Ovary (tissue), 7 donors: ENCODE measurements at regions not wholly inside any gene's neighbourhood (a gene's known extent, or its start where the extent isn't known, plus 50 kb on each side); places are given as distances from the start of the nearest gene placed in this dataset.
"Not testable (repeated sequence)": the region's sequence is repeated elsewhere in the genome, so short reads cannot be mapped to it uniquely, and the experiment has no call there.

Experiments used
- DNase-seq, 5 donors: peaks; one replicate each; pipeline ENCODE4 v3.0.0-alpha.2; 2019 to 2020
- H3K27ac ChIP-seq, 2 donors: fragments of 200-600 bp; one replicate each; pipeline versions ENCODE4 v1.5.1 to v1.8.0; 2019 to 2022
- H3K27me3 ChIP-seq: fragments of 200-600 bp; one replicate; pipeline ENCODE4 v1.8.0; 2022
- H3K36me3 ChIP-seq: fragments of 200-600 bp; sonication (generic); one replicate; pipeline ENCODE4 v1.5.1; 2019
- H3K4me1 ChIP-seq: one replicate; pipeline ENCODE4 v1.8.1; 2013; ENCODE audit warnings: mild to moderate bottlenecking, moderate library complexity; ENCODE audit not compliant: insufficient read depth
- H3K4me3 ChIP-seq: fragments of 200-600 bp; sonication (generic); one replicate; pipeline ENCODE4 v1.5.1; 2017
- H3K9me3 ChIP-seq, 2 donors: fragments of 200-600 bp in 1 of 2; sonication (generic) in 1 of 2; one replicate each; pipeline versions ENCODE4 v1.5.1 to v1.8.1; 2013 to 2019; ENCODE audit warnings: mild to moderate bottlenecking in 1 of 2, moderate library complexity in 1 of 2
- EP300 ChIP-seq: sonication (generic); formaldehyde crosslinking; IDR thresholded peaks from one replicate; pipeline ENCODE4 v1.6.1; 2017; ENCODE audit warnings: antibody characterized with exemption
- POLR2A ChIP-seq: fragments of 450-650 bp; IDR thresholded peaks from one replicate; pipeline ENCODE4 v1.6.1; 2017; ENCODE audit warnings: antibody characterized with exemption, mild to moderate bottlenecking, moderate library complexity
- WGBS, 3 donors: extraction: QIAGEN DNeasy Blood & Tissue Kit in 1 of 3; methylation state at CpG; one replicate each; pipeline versions ENCODE4 v1.1.5 to v1.1.7; 2013 to 2017; 5-methylcytosine and 5-hydroxymethylcytosine counted together
- intact Hi-C, 4 donors: fragments of 100-400 bp; cut with DNase I; formaldehyde crosslinking; loops; one replicate each; pipeline versions ENCODE4 v1.11.0 to v1.15.1; 2022 to 2023
- TF ChIP-seq, protein P1 (sequence below), 3 donors: fragments of 450-650 bp in 2 of 3; fragments of 200-600 bp in 1 of 3; IDR thresholded peaks; one replicate each; pipeline versions ENCODE4 v1.5.1 to v1.8.0; 2016 to 2022; ENCODE audit warnings: antibody characterized with exemption in 3 of 3, mild to moderate bottlenecking in 1 of 3
- donor health status: DM: no; HTN: no; CAD: no; lungs with moderate emphysema.
- donor health status: DM: no; HTN: no; CAD: no.
- donor health status: Bipolar disorder and iron deficiency.
- donor health status: DM: no; HTN: no; CAD: no.
- donor health status: DM: yes; HTN: yes; CAD: no.

DNA sequence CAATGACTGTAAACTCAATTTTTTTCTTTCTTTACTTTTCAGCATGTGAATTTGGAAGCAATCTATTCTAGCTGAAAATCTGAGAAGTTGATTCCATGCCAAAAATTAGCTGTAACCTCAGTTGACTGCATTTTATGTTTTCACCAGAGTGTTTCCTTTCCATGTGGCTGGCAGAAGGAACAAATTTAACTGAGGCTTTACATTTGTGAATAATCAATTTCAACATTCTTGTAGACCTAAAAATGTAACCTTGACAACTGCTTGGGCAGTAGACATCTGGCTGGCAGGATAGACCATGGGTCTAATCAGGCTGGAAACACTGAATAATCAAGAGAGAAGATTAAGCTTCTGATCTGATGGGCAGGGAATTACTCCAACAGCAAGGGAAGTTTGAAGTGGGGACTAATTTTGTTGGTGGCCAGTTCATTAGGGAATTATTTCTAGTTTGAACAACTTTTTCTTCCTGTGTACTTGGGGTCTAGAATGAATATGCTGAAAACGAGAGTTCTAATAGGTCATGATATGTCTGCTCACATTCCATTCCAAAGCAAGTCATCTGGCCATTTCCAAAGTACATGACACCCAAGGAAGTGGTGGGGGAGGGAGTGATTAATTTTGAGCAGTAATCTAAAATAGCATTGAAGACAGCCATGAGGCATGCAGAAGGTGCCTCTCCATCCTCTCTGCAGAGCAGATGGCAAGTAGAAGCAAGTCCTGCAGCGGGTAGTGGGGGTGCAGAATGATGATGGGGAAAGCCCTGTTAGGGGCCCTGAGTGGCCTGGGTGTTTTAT lies 68.2 kb downstream of the ATP23 start:
- TF ChIP-seq POLR2A: no peak
- TF ChIP-seq EP300: no peak
- TF ChIP-seq, protein P1, sequence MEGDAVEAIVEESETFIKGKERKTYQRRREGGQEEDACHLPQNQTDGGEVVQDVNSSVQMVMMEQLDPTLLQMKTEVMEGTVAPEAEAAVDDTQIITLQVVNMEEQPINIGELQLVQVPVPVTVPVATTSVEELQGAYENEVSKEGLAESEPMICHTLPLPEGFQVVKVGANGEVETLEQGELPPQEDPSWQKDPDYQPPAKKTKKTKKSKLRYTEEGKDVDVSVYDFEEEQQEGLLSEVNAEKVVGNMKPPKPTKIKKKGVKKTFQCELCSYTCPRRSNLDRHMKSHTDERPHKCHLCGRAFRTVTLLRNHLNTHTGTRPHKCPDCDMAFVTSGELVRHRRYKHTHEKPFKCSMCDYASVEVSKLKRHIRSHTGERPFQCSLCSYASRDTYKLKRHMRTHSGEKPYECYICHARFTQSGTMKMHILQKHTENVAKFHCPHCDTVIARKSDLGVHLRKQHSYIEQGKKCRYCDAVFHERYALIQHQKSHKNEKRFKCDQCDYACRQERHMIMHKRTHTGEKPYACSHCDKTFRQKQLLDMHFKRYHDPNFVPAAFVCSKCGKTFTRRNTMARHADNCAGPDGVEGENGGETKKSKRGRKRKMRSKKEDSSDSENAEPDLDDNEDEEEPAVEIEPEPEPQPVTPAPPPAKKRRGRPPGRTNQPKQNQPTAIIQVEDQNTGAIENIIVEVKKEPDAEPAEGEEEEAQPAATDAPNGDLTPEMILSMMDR (IDR thresholded peaks at IDR 0.05): no peak
- 63 to 67% (median 65%) methylated on average over 2 of the region's 2 CpGs for WGBS, 3 donors
- Histone ChIP-seq H3K4me1 (no peaks in the 10 kb centered on the region), H3K9me3 (peaks cover 0 to 6% of the 10 kb centered on the region in 2 donors), H3K27me3 (no peaks in the 10 kb centered on the region), H3K4me3 (no peak overlapping the region), H3K36me3 (no peaks in the 10 kb centered on the region), H3K27ac (no peak overlapping the region)
- no peak for DNase-seq
- intact Hi-C loops: no loop called here

- H3K4me1 ChIP-seq: no peaks in the 10 kb centered on the region
- H3K9me3 ChIP-seq: peaks cover 0 to 6% of the 10 kb centered on the region in 2 donors
- H3K4me3 ChIP-seq: no peak overlapping the region
- intact Hi-C loops: no loop called here
- no peak for DNase-seq
- TF ChIP-seq POLR2A (no peak), EP300 (no peak)
- TF ChIP-seq, protein P1 (IDR thresholded peaks at IDR 0.05): no peak
- H3K27me3 ChIP-seq: no peaks in the 10 kb centered on the region
- WGBS, 3 donors: 33 to 84% (median 71%) methylated on average over 1 of the region's 1 CpG
- no peaks in the 10 kb centered on the region for H3K36me3 ChIP-seq
- no peak overlapping the region for H3K27ac ChIP-seq
Observed at GRCh38 chr12:58011676-58012075, 70.3 kb downstream of the ATP23 start.

DNA sequence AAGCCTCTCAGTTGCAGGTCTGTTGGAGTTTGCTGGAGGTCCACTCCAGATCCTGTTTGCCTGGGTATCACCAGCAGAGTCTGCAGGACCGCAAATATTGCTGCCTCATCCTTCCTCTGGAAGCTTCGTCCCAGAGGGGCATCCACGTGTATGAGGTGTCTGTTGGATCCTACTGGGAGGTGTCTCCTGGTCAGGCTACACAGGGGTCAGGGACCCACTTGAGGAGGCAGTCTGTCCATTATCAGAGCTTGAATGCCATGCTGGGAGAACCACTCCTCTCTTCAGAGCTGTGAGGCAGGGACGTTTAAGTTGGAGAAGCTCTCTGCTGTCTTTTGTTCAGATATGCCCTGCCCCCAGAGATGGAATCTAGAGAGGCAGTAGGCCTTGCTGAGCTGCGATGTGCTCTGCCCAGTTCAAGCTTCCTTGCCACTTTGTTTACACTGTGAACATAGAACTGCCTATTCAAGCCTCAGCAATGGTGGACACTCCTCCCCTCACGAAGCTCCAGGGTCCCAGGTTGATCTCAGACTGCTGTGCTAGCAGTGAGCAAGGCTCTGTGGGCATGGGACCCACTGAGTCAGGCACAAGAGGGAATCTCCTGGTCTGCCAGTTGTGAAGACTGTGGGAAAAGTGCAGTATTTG lies 81.1 kb downstream of the ATP23 start:
- intact Hi-C loops, H3K27me3 ChIP-seq, H3K4me1 ChIP-seq, H3K9me3 ChIP-seq, H3K27ac ChIP-seq, DNase-seq, H3K4me3 ChIP-seq, H3K36me3 ChIP-seq: not testable (repeated sequence)
- WGBS, 3 donors: 65 to 81% (median 74%) methylated on average over 5 to 6 of the region's 6 CpGs

DNA sequence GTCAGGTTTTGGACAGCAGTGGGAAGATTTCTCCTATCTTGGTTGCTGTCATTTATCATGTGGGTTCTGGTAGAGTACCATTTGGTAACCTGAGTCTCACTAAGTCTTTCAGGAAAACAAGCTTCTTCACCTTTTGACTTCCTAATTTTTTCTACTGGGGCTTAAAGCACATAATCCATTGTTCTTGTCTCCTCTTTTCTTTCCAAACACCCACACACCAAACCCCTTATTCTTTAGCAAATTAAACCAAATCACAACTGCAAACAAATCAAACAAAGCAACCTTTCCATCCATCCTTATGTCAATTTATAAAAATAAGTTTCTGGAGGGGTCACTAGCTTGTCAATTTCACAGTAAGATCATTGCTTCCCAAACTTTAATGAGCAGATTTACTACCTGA lies 84.1 kb downstream of the ATP23 start:
- H3K4me3 ChIP-seq: no peak overlapping the region
- no peak for TF ChIP-seq EP300
- TF ChIP-seq POLR2A: no peak
- TF ChIP-seq, protein P1 (IDR thresholded peaks at IDR 0.05): no peak
- H3K27ac ChIP-seq: no peak overlapping the region
- no peaks in the 10 kb centered on the region for H3K4me1 ChIP-seq
- H3K36me3 ChIP-seq: no peaks in the 10 kb centered on the region
- no peaks in the 10 kb centered on the region for H3K9me3 ChIP-seq
- no peak for DNase-seq
- intact Hi-C loops: no loop called here
- H3K27me3 ChIP-seq: no peaks in the 10 kb centered on the region

DNA sequence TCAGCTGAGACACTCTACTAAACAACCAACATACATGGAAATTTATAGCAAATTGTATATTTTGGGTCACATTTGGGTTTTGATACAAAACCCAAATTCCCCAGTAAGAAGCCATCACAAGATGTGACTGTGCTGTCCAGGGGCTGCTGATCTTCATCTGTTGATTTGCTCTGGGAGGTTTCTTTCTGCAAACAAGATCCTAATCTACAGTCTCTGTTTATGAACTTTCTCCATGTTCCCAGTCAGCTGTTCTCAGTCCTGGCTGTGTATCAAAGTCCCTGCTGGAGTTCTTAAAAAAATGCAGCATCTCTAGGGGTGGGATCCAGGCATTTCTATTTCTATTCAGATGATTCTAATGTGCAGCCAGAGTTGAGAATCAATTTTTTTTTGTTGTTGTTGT lies 85.1 kb downstream of the ATP23 start:
- no peak overlapping the region for H3K4me3 ChIP-seq
- H3K36me3 ChIP-seq: no peaks in the 10 kb centered on the region
- H3K27me3 ChIP-seq: no peaks in the 10 kb centered on the region
- DNase-seq: no peak
- no peak overlapping the region for H3K27ac ChIP-seq
- intact Hi-C loops: no loop called here
- no peaks in the 10 kb centered on the region for H3K4me1 ChIP-seq
- TF ChIP-seq, protein P1 (IDR thresholded peaks at IDR 0.05): no peak
- TF ChIP-seq POLR2A (no peak), EP300 (no peak)
- H3K9me3 ChIP-seq: no peaks in the 10 kb centered on the region
